HCT116 (cell line): ENCODE measurements at regions not wholly inside any gene's neighbourhood (a gene's known extent, or its start where the extent isn't known, plus 50 kb on each side); places are given as distances from the start of the nearest gene placed in this dataset.

Experiments
- ATAC-seq: fragments of 200-7000 bp; cut with Tn5 transposase; 2 replicates; pipeline ENCODE4 v1.9.1; 2020; ENCODE audit warnings: mild to moderate bottlenecking, moderate library complexity
- BruUV-seq: library from RNA; stranded (reverse); fragments of 400-500 nt; replicated peaks from 2 replicates; lab custom pipeline; 2021; lab: Mats Ljungman, UMichigan
- CTCF ChIA-PET: fragments of 300-600 bp; sonication (Branson Sonifier 250); formaldehyde crosslinking; loops from one replicate; lab custom pipeline; 2021; ENCODE audit warnings: antibody characterized with exemption; lab: Charles Lee
- POLR2A ChIA-PET: fragments of 300-600, 350-600 bp; sonication (Branson Sonifier 250); formaldehyde crosslinking; loops from one replicate; lab custom pipeline; 2021; ENCODE audit warnings: antibody characterized with exemption; lab: Charles Lee
- RAD21 ChIA-PET, 2 experiments: fragments of 300-600 bp; sonication (Branson Sonifier 250); formaldehyde crosslinking; loops; one replicate each; lab custom pipeline; 2023; ENCODE audit warnings: low total read pairs in 2 of 2; ENCODE audit not compliant: uncharacterized antibody in 2 of 2, unreplicated experiment in 2 of 2, low non-redundant PET in 1 of 2; lab: Charles Lee
- DNase-seq: peaks from one replicate; pipeline ENCODE4 v3.0.0-alpha.2; 2010; ENCODE audit warnings: low read depth, low spot score
- H2AFZ ChIP-seq: fragments of 200-600 bp; shearing (Covaris generic), sonication (generic); 2 replicates; pipeline ENCODE4 v1.6.1; 2017; ENCODE audit warnings: low read depth, mixed run types, mixed read lengths, antibody characterized with exemption, low read length; ENCODE audit not compliant: poor library complexity, severe bottlenecking
- H3K27ac ChIP-seq: 2 replicates; pipeline ENCODE4 v1.5.1; 2012; ENCODE audit warnings: low read depth, low read length
- H3K27me3 ChIP-seq: fragments of 200-600 bp; sonication (generic); 2 replicates; pipeline ENCODE4 v1.6.1; 2016; ENCODE audit warnings: mixed run types, low read length, mixed read lengths; ENCODE audit not compliant: insufficient read depth
- H3K36me3 ChIP-seq, 2 experiments: fragments of 200-500 bp in 1 of 2; fragments of 200-600 bp in 1 of 2; sonication (Bioruptor generic) in 1 of 2; sonication (generic) in 1 of 2; 2 replicates each; pipeline versions ENCODE4 v1.5.1 to v1.6.1; 2014 to 2016; ENCODE audit warnings: low read length in 2 of 2, inconsistent platforms in 1 of 2, mixed read lengths in 1 of 2, mixed run types in 1 of 2; ENCODE audit not compliant: insufficient read depth in 2 of 2, control insufficient read depth in 1 of 2
- H3K4me1 ChIP-seq, 2 experiments: fragments of 200-600 bp in 1 of 2; sonication (generic) in 1 of 2; 2 replicates each; pipeline versions ENCODE4 v1.5.1 to v1.6.1; 2012 to 2017; ENCODE audit warnings: low read length in 2 of 2, inconsistent platforms in 1 of 2, mild to moderate bottlenecking in 1 of 2, mixed read lengths in 1 of 2, mixed run types in 1 of 2, moderate library complexity in 1 of 2; ENCODE audit not compliant: insufficient read depth in 2 of 2, control insufficient read depth in 1 of 2
- H3K4me2 ChIP-seq: fragments of 200-600 bp; sonication (generic); 2 replicates; pipeline ENCODE4 v1.6.1; 2017; ENCODE audit warnings: mixed run types, low read length, mixed read lengths
- H3K4me3 ChIP-seq, 2 experiments: fragments of 200-600 bp in 1 of 2; sonication (generic) in 1 of 2; replicated peaks in 1 of 2; 2 replicates each; pipeline ENCODE4 v1.5.1; 2011 to 2016; ENCODE audit warnings: low read length in 2 of 2, control low read depth in 1 of 2, low read depth in 1 of 2, mild to moderate bottlenecking in 1 of 2, mixed read lengths in 1 of 2, mixed run types in 1 of 2
- H3K79me2 ChIP-seq: fragments of 200-600 bp; sonication (generic); 2 replicates; pipeline ENCODE4 v1.6.1; 2017; ENCODE audit warnings: mild to moderate bottlenecking, mixed run types, low read length, moderate library complexity, mixed read lengths; ENCODE audit not compliant: insufficient read depth
- H3K9ac ChIP-seq: fragments of 200-600 bp; sonication (generic); 2 replicates; pipeline ENCODE4 v1.6.1; 2016; ENCODE audit warnings: low read length, mixed read lengths
- H3K9me2 ChIP-seq: fragments of 200-600 bp; sonication (generic), shearing (Covaris generic); 2 replicates; pipeline ENCODE4 v1.6.1; 2017; ENCODE audit warnings: mixed run types, mild to moderate bottlenecking, moderate library complexity; ENCODE audit not compliant: insufficient read depth
- H3K9me3 ChIP-seq, 2 experiments: fragments of 200-500 bp in 1 of 2; fragments of 200-600 bp in 1 of 2; sonication (Bioruptor generic) in 1 of 2; sonication (generic) in 1 of 2; 2 replicates each; pipeline ENCODE4 v1.6.1; 2014 to 2017; ENCODE audit warnings: low read length in 2 of 2, mixed read lengths in 2 of 2, inconsistent platforms in 1 of 2, low read depth in 1 of 2, mild to moderate bottlenecking in 1 of 2, mixed run types in 1 of 2, moderate library complexity in 1 of 2; ENCODE audit not compliant: control insufficient read depth in 1 of 2, insufficient read depth in 1 of 2
- H4K20me1 ChIP-seq: fragments of 200-600 bp; sonication (generic), shearing (Covaris generic); 2 replicates; pipeline ENCODE4 v1.6.1; 2017; ENCODE audit warnings: mixed run types, mild to moderate bottlenecking, moderate library complexity; ENCODE audit not compliant: insufficient read depth
- CEBPB ChIP-seq: IDR thresholded peaks from 2 replicates; pipeline ENCODE4 v1.6.1; 2012; ENCODE audit warnings: low read depth
- EGR1 ChIP-seq: IDR thresholded peaks from 2 replicates; pipeline ENCODE4 v1.6.1; 2012; ENCODE audit warnings: low read depth
- ELF1 ChIP-seq: IDR thresholded peaks from 2 replicates; pipeline ENCODE4 v1.6.1; 2012; ENCODE audit warnings: low read depth, borderline replicate concordance
- POLR2A ChIP-seq: IDR thresholded peaks from 2 replicates; pipeline ENCODE4 v1.7.0; 2011; ENCODE audit warnings: borderline replicate concordance; ENCODE audit not compliant: insufficient read depth, insufficient read length; ENCODE audit errors: extremely low read depth
- POLR2AphosphoS5 ChIP-seq: IDR thresholded peaks from 2 replicates; pipeline ENCODE4 v1.6.1; 2011; ENCODE audit warnings: mild to moderate bottlenecking, low read depth, low read length, moderate library complexity
- RAD21 ChIP-seq: IDR thresholded peaks from 2 replicates; pipeline ENCODE4 v1.6.1; 2012; ENCODE audit warnings: low read depth, mild to moderate bottlenecking
- SRF ChIP-seq: IDR thresholded peaks from 2 replicates; pipeline ENCODE4 v1.6.1; 2012; ENCODE audit warnings: low read depth
- intact Hi-C: fragments of 100-400 bp; cut with micrococcal nuclease; formaldehyde crosslinking; loops from 2 replicates; pipeline ENCODE4 v1.10.0; 2022
- TF ChIP-seq, protein P1 (sequence below): IDR thresholded peaks from 2 replicates; pipeline ENCODE4 v1.6.1; 2011; ENCODE audit warnings: mild to moderate bottlenecking, low read length, moderate library complexity; ENCODE audit not compliant: insufficient replicate concordance; ENCODE audit errors: extremely low read depth
- TF ChIP-seq, protein P2 (sequence below): IDR thresholded peaks from 2 replicates; pipeline ENCODE4 v1.6.1; 2012
- TF ChIP-seq, protein P3 (sequence below), 3 experiments: fragments of 200-600 bp in 1 of 3; sonication (generic) in 1 of 3; IDR thresholded peaks in 2 of 3; conservative IDR thresholded peaks in 1 of 3; 2 replicates each; pipeline ENCODE4 v1.5.1; 2012 to 2017; ENCODE audit warnings: low read depth in 2 of 3, low read length in 2 of 3, antibody characterized with exemption in 1 of 3, borderline replicate concordance in 1 of 3, control low read depth in 1 of 3, mild to moderate bottlenecking in 1 of 3, mixed read lengths in 1 of 3, mixed run types in 1 of 3, moderate library complexity in 1 of 3; ENCODE audit not compliant: insufficient read depth in 1 of 3
- TF ChIP-seq, protein P4 (sequence below): IDR thresholded peaks from 2 replicates; pipeline ENCODE4 v1.6.1; 2012; ENCODE audit warnings: low read depth

DNA sequence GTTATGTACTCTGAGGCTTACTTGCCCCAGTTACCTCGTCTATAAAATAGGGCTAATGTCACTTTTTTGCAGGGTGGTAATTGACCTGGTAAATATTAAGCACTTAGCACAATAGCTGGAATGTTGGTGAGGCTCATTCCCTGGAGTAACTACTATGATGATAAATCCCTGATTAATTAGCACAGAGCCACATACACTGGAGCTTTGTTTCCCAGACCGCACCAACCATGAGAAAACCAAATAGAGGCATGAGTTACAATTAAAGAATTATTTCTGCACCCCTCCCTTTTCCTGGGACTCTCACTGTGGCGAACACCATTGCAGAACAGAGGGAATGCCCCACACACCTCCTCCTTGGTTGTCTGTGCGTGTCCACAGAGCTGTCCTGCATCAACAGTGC, 76.6 kb upstream of the CPOX start:
- intact Hi-C loops, result no loop called here
- Histone ChIP-seq H3K9me2 (no peaks in the 10 kb centered on the region), H3K27ac (no peak overlapping the region), H3K27me3 (no peaks in the 10 kb centered on the region), H3K4me1 (no peaks in the 10 kb centered on the region), H3K4me3 (no peak overlapping the region), H2AFZ (no peak overlapping the region), H3K9ac (no peak overlapping the region), H3K79me2 (no peaks in the 10 kb centered on the region), H3K36me3 (no peaks in the 10 kb centered on the region), H3K4me2 (no peak overlapping the region), H4K20me1 (no peaks in the 10 kb centered on the region), H3K9me3 (no peaks in the 10 kb centered on the region)
- ATAC-seq (no peak), DNase-seq (no peak)
- TF ChIP-seq SRF (no peak), POLR2AphosphoS5 (no peak), RAD21 (no peak), POLR2A (no peak), ELF1 (no peak), CEBPB (no peak), EGR1 (no peak)
- TF ChIP-seq, protein P1, sequence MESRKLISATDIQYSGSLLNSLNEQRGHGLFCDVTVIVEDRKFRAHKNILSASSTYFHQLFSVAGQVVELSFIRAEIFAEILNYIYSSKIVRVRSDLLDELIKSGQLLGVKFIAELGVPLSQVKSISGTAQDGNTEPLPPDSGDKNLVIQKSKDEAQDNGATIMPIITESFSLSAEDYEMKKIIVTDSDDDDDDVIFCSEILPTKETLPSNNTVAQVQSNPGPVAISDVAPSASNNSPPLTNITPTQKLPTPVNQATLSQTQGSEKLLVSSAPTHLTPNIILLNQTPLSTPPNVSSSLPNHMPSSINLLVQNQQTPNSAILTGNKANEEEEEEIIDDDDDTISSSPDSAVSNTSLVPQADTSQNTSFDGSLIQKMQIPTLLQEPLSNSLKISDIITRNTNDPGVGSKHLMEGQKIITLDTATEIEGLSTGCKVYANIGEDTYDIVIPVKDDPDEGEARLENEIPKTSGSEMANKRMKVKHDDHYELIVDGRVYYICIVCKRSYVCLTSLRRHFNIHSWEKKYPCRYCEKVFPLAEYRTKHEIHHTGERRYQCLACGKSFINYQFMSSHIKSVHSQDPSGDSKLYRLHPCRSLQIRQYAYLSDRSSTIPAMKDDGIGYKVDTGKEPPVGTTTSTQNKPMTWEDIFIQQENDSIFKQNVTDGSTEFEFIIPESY, result no peak
- TF ChIP-seq, protein P2, sequence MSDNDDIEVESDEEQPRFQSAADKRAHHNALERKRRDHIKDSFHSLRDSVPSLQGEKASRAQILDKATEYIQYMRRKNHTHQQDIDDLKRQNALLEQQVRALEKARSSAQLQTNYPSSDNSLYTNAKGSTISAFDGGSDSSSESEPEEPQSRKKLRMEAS, result no peak
- TF ChIP-seq, protein P3, sequence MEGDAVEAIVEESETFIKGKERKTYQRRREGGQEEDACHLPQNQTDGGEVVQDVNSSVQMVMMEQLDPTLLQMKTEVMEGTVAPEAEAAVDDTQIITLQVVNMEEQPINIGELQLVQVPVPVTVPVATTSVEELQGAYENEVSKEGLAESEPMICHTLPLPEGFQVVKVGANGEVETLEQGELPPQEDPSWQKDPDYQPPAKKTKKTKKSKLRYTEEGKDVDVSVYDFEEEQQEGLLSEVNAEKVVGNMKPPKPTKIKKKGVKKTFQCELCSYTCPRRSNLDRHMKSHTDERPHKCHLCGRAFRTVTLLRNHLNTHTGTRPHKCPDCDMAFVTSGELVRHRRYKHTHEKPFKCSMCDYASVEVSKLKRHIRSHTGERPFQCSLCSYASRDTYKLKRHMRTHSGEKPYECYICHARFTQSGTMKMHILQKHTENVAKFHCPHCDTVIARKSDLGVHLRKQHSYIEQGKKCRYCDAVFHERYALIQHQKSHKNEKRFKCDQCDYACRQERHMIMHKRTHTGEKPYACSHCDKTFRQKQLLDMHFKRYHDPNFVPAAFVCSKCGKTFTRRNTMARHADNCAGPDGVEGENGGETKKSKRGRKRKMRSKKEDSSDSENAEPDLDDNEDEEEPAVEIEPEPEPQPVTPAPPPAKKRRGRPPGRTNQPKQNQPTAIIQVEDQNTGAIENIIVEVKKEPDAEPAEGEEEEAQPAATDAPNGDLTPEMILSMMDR (IDR thresholded peaks at IDR 0.05 in 2 of 3, conservative IDR thresholded peaks at IDR 0.05 in 1 of 3; ENCODE audit: borderline replicate concordance in 1 of 3, insufficient read depth in 1 of 3, low read depth in 2 of 3, low read length in 2 of 3), result no peak
- TF ChIP-seq, protein P4, sequence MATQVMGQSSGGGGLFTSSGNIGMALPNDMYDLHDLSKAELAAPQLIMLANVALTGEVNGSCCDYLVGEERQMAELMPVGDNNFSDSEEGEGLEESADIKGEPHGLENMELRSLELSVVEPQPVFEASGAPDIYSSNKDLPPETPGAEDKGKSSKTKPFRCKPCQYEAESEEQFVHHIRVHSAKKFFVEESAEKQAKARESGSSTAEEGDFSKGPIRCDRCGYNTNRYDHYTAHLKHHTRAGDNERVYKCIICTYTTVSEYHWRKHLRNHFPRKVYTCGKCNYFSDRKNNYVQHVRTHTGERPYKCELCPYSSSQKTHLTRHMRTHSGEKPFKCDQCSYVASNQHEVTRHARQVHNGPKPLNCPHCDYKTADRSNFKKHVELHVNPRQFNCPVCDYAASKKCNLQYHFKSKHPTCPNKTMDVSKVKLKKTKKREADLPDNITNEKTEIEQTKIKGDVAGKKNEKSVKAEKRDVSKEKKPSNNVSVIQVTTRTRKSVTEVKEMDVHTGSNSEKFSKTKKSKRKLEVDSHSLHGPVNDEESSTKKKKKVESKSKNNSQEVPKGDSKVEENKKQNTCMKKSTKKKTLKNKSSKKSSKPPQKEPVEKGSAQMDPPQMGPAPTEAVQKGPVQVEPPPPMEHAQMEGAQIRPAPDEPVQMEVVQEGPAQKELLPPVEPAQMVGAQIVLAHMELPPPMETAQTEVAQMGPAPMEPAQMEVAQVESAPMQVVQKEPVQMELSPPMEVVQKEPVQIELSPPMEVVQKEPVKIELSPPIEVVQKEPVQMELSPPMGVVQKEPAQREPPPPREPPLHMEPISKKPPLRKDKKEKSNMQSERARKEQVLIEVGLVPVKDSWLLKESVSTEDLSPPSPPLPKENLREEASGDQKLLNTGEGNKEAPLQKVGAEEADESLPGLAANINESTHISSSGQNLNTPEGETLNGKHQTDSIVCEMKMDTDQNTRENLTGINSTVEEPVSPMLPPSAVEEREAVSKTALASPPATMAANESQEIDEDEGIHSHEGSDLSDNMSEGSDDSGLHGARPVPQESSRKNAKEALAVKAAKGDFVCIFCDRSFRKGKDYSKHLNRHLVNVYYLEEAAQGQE, result no peak
- ChIA-PET CTCF (no interaction called here), RAD21 (no interaction called here), POLR2A (no interaction called here)
- no TSS peak for BruUV-seq
